AG10803 (cell line): ENCODE measurements at regions not wholly inside any gene's neighbourhood (a gene's known extent, or its start where the extent isn't known, plus 50 kb on each side); places are given as distances from the start of the nearest gene placed in this dataset.
"Not testable (repeated sequence)": the region's sequence is repeated elsewhere in the genome, so short reads cannot be mapped to it uniquely, and the experiment has no call there.

ENCODE experiments used
- DNase-seq: peaks from one replicate; pipeline ENCODE4 v3.0.0; 2010; ENCODE audit warnings: low read depth
- H3K4me3 ChIP-seq: 2 replicates; pipeline ENCODE4 v1.5.1; 2011; ENCODE audit warnings: mild to moderate bottlenecking, low read length, control low read depth
- TF ChIP-seq, protein P1 (sequence below): conservative IDR thresholded peaks from 2 replicates; pipeline ENCODE4 v1.5.1; 2011; ENCODE audit warnings: mild to moderate bottlenecking, low read length, control low read depth, inconsistent platforms

DNA sequence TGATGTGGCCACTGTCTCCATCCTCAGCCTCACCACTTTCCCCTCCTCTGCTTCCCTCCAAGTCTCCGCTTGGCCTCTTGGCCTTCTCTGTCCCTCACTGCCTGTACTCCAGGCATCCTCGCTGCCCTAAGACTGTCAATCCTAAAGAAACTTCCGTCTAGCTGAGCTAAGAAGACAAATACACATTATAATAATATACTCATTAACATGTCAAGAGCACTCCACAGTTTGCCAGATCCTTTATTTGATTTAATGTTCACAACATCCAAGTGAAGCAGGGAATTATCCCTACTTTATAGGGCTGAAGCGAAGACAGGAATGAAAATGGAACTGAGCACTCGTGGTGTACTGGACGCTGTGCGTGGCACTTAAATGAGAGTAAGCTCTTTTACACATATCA, 72.4 kb upstream of the SLC22A23 start:
- H3K4me3 ChIP-seq, result no peak overlapping the region
- TF ChIP-seq, protein P1, sequence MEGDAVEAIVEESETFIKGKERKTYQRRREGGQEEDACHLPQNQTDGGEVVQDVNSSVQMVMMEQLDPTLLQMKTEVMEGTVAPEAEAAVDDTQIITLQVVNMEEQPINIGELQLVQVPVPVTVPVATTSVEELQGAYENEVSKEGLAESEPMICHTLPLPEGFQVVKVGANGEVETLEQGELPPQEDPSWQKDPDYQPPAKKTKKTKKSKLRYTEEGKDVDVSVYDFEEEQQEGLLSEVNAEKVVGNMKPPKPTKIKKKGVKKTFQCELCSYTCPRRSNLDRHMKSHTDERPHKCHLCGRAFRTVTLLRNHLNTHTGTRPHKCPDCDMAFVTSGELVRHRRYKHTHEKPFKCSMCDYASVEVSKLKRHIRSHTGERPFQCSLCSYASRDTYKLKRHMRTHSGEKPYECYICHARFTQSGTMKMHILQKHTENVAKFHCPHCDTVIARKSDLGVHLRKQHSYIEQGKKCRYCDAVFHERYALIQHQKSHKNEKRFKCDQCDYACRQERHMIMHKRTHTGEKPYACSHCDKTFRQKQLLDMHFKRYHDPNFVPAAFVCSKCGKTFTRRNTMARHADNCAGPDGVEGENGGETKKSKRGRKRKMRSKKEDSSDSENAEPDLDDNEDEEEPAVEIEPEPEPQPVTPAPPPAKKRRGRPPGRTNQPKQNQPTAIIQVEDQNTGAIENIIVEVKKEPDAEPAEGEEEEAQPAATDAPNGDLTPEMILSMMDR, result no peak
- DNase-seq, result no peak

DNA sequence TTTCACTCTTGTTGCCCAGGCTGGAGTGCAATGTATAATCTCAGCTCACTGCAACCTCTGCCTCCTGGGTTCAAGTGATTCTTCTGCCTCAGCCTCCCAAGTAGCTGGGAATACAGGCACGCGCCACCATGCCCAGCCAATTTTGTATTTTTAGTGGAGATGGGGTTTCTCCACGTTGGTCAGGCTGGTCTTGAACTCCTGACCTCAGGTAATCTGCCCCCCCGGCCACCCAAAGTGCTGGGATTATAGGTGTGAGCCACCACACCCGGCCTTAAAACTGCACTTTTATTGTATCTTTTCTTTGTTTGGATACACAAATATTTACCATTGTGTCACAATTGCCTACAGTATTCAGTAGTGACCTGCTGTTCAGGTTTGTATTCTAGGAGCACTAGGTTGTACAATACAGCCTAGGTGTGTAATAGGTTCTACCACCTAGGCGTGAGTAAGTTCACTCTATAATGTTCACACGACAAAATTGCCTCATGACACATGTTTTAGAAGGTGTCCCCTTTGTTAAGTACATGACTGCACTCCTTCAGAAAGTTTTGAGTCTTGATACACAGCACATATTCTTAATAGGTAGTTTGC, 71.3 kb upstream of the SLC22A23 start:
- H3K4me3 ChIP-seq, DNase-seq: not testable (repeated sequence)

DNA sequence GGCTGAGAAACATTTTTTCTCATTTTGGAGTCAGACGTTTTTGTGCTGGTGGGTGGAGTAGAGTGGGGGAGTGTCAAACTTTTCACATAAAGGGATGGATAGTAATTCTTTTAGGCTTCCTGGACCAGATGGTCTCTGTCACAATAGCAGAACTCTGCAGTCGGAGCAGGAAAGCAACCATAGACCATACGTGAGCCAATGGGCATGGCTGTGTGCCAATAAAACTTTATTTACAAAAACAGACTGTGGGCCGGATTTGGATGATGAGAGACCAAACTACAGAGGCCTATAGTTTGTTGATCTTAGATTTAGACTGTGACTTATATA, 70.8 kb upstream of the SLC22A23 start:
- peak; percentile 29 for DNase-seq
- TF ChIP-seq, protein P1, result no peak
- no peak overlapping the region for H3K4me3 ChIP-seq

DNA sequence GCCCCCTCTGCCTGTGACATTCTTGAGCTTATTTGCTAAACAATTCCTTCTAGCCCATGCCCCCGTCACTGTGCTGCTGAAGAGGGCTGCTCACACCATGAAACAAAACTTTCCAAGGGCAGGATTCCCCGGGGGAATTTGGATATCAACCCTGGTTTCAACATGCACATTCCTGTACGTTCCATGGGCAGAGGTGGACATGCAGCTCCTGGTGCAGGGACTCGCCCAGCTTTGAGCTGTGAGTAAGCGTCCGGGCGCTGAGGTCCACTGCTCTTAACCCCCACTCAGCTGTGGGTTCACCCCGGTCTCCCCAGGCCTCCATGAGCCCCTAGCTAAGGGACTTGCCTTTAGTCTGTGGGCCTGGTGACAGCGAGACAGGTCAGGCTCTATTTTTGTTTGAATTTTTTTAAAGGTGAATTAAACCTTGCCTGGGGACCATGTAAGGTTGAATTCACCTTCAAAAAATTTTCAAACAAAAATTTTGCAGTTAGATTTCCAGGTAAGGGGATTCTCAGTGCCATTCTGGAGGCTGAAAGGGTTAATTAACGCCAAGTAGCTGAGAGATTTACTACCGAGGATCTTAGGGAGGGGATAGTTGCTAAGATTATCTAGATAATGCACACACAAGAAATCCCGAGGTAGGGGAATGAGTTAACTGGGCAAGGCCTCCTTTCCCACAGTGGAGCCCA, 70.3 kb upstream of the SLC22A23 start:
- DNase-seq, result peak; percentile 50
- TF ChIP-seq, protein P1, result no peak
- no peak overlapping the region for H3K4me3 ChIP-seq

DNA sequence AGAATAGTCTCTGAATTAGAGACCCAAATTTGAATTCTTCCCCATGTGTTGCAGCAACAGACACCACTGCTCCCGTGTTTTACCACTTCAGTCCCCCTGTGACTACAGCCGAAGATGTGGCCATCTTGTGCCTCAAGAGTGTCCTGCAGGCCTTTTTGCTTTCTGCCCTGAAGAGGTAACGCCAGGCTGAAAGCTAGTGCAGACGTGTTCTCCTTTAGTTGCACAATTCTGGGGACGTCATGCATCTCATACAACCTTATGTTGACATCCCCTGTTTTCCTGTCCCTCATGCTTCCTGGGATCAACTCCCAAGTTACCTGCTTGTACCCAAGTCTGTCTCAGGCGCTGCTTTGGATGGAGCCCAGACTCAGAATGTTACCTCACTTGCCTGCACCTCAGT, 69.1 kb upstream of the SLC22A23 start:
- DNase-seq, result no peak
- no peak overlapping the region for H3K4me3 ChIP-seq
- TF ChIP-seq, protein P1, result no peak

DNA sequence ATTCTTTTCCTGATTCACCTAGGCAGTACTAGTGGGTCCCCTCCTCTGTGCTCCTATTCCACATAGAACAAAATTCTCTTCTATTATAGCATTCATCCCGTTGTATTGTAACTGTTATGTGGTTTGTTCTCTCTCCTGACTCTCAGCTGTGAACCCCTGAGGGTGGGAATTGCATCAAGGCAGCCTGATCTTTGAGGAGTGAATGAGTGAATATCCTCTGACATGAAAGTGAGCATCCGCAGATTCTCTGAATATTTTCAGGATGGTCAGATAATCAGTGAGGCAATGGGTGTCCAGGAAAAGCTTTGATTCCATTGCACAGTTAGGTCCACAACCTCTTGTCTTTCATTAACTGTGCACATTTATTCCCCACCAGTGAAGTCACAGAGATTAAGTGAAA, 67.6 kb upstream of the SLC22A23 start:
- no peak overlapping the region for H3K4me3 ChIP-seq
- TF ChIP-seq, protein P1, result no peak
- no peak for DNase-seq

DNA sequence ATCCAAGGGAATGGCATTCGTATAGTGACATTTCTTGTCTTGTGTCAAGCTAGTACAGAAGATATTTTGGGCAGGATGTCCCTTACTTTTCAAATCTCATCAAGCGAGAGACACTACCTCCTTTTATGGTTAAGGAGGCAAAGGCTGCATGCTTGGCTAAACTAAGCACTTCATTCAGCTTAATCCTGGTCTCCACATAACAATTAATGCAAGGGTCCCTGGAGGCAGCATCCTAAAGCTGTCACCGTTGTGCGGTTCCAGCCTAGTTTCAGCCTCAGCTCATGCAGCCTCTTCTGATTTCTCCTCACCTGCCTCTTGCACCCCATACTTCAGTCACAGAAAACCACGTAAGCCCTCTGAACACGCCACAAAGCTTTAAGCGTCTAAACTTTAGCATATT, 67.1 kb upstream of the SLC22A23 start:
- DNase-seq, result no peak
- TF ChIP-seq, protein P1, result no peak

DNA sequence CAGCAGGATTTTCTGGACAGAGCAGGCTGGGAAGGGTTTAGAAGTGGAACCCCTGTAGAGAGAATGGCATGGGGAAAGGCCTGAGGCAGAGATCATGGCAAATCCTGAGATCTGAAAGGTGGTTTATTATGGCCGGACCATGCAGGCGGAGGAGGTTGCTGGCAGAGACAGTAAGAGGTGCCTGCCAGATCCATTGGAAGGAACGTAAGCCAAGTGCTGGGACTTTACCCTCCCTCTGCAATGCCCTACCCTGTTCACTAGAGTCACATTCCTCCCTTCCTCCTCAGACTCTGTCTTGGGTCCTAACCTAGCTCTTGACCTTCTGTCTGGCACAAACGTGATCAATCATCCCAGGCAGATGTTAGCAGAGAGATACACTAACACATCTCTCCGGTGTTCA, 66.4 kb upstream of the SLC22A23 start:
- DNase-seq, result peak; percentile 38
- H3K4me3 ChIP-seq, result no peak overlapping the region
- TF ChIP-seq, protein P1, result no peak

More for the DNA sequence above, 67.1 kb upstream of the SLC22A23 start:
- no peak overlapping the region for H3K4me3 ChIP-seq
